Suppressor macrophage treated with lipopolysaccharide for 1 hour (primary cell): ENCODE measurements at regions not wholly inside any gene's neighbourhood (a gene's known extent, or its start where the extent isn't known, plus 50 kb on each side); places are given as distances from the start of the nearest gene placed in this dataset.

ENCODE experiments used
- DNase-seq, 3 donors: peaks; one replicate each; pipeline ENCODE4 v3.0.0-alpha.2; 2020 to 2022

DNA sequence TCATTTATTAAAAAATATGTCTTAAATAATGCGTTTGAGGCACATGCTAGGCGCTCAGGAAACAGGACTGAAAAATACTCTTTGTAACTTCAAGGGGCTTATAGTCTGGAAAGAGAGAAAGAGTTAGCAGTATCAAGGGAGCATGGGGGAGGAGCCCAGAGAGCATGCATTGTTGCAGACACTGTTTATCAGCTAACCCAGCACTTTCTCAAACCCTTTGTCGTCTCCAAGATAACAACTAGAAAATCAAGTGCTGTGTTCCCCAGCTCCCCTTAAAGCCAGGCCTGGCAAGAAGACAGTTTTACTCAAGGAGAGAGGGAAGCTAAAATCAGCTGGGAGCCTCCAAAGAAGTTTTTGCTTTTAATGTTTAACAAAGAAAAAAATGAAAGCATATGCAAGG, 98.4 kb downstream of the PERP start:
- no peak for DNase-seq

DNA sequence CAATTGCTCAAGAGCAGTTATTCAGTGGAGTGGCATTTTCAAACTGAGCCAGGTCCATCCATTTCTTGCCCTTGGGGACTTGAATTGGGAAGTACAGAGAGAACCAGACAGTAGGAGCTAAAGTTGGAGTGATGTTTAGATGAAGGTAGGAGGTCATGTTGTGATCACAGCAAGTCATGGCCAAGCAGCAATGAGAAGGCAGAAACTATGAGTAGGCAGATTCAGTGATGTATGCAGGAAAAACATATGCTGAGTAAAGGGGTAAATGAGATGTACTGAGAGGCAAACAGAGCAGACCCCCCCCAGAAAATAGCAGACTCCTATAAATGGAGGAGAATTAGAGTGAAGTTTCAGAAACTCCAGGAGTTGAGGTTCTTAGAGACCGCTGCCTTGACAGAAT, 95.8 kb downstream of the PERP start:
- DNase-seq = no peak

DNA sequence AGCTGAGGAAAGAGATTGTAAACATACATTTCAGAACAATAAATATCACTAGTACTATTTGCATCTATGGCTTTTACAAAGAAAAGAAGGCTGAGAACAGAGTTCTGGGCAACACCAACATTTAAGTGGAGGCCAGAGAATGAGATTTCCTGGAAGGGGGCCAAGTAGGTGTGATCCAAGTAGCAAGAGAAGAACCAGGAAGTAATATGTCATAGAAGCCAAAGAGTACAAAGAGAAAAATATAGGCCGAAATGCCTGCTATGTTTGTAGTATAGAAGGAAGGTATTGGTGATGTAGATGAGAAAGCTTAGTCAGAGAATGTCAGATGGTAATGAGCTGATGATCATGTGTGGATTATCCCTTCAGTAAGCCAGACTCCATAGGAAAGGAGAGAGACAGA, 94.5 kb downstream of the PERP start:
- no peak for DNase-seq

DNA sequence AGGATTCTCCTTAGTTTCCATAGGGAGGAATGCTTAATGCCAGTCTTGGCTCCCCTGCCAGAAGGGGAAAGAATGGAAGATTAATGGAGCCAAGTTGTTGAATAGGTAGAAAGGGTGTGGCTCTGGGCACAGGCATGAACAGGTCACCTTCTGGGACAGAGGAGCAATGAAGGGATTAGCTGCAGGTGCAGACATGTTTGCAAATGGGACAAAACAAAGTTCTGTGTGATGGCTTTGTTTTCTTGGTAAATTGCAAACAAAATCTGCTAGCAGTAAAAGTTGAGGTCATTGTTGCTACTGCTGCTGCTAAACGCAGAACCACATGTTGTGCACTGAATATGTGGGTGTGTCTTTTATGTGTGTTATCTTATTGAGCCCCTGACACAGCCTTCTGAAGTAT, 93.3 kb downstream of the PERP start:
- DNase-seq = no peak

DNA sequence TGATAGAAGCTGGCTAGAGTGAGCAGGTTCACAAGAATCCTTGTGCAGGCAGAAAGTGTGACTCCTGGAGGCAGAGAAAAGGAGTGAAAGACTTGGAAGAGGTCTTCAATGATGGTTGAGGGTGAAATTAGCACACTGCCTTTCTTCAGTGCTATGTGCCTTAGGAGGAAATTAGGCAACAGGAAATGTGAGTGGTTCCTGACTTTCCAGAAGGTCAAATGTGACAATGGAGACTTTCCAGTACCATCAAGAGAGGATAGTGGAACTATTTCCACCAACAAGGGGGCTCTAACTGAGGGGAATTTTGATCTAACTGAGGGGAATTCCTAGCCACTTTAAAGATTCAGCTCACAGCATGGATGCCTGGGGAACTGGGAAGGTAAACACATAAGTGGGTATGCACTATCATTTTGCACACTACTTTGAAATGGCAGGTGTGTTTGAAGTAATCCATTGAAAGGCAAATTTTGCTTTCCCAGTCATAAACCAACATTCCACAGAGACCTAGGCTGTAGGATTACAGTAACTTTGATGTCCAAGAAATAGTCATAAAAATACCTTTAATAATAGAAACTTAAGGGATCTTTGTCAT, 90.0 kb downstream of the PERP start:
- DNase-seq = peak; percentile 73 to 85 (median 83)

DNA sequence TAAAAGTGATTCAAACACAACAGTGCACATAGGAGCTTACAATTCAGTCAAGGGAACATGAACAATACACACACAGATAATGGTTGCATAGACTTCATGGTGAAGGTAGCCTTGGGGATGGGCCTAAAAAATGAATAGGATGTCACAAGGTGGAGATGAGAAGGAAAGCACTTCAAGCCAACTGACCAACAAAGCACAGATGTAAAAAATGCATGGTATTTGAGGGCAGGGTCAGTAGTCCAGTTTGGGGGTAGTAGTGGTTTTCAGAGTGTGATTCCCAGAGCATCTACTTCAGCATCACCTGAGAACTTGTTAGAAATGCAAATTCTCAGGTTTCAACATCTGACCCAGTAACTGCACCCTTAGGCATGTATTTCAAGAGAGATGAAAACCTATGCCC, 88.9 kb downstream of the PERP start:
- no peak for DNase-seq

DNA sequence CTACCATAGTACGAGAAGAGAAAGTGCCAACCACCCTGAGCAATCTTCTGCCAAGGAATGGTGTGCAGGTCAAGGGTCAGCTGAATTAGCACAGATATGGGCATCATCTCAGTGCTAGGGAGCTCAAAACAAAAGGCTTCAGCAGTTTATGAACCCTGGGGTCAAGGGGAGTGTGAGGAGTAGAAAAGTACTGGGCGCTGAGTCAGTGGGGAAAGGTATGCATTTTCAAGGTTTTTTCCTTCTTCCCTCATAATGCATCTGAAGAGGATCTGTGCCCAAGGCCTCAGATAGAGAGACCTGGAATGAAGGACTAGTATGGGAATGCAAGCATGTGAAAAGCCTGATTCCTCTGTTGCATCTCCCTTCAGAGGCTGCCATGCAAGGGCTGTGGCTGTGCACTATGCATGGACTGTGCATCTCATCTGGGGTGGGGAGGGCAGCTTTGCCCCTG, 81.7 kb downstream of the PERP start:
- no peak for DNase-seq

DNA sequence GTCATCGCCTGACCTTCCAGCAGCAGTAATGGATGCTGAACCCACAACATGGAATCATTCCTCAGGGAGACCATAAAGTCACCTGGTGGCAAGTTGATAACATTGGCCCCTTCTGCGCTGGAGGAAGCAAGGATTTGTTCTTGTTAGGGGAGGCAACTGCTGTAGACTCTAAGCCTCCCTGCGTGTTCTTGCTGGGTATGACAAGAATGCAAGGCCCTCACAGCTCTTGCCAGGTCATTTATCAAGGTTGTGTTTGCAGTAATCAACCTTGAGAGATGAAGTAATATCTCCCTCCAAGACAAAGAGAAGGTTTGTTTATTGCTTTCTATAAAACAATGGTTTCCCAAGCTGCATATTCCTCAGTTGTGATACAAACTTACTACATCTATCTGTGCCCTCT, 80.9 kb downstream of the PERP start:
- no peak for DNase-seq

DNA sequence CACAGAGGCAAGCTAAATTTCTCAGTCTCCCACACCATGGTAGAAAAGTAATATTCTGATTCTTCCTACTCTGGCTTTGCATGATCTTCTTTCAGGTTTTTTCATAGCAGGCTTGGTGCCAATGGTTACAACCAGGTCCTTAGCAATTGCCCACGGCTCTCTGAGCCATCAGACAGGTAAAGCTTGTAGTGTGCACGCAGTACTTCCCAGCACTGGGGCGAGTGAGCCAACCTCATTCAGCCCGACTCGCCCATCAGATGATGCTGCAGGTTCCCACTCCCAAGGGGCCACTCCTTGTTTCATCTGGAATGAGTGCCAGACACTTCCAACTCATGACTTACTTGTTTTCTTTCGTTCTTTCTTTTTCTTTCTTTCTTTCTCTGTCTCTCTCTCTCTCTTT, 78.3 kb downstream of the PERP start:
- no peak for DNase-seq

DNA sequence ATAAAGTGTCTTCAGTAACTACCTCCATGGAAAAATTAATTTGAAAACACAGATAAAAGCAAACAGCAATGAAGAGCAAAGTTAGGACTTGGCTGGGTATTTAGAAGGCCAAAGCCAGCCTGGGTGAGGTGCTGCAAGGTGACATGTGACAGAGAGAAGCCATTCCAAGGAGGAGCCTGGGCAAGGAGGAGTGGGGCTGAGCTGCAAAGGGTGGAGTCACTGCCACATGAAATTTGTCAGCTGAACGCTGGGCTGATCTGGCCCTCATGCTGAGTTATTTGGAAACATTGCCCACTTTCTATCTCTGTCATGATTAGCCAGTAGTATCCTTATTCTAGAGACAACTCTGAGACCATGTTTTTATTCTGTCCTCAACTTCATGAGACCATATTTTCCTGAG, 76.3 kb downstream of the PERP start:
- DNase-seq = no peak

DNA sequence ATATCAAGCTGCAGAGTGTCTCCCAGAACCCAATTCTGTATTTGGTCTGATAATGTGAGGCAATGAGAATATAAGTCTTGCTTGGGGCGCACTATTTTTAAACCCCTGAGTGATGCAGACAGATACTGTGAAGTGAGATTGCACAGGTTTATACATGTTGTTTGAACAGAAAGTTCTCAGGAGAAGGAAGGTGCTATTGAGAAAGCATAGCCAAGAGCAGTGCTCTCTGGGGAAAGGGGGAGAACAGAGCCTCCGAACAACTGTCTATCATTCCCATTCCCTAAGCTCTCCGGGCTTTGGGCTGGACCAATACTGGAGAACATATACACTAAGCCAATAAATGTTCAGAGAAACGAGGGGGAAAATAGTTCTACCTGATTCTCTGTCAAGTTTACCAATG, 75.8 kb downstream of the PERP start:
- DNase-seq = no peak

DNA sequence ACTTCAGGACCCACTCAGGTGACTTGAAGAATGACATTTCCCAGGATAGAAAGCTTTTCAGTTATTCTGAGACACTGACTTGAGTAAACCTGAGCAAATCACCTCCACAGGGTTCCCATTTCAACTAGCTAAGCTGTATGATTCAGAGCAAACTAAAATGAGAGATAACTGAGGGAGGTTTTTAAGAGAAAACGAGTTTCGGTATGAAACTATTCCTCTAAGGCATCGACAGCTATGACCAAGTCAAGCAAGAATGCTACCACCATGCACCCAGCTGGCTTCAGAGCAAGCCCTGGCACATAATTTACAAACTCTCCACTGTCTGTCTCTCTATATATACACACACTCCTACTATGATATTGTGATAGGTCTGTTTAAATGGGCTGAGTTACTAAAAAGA, 75.4 kb downstream of the PERP start:
- no peak for DNase-seq

DNA sequence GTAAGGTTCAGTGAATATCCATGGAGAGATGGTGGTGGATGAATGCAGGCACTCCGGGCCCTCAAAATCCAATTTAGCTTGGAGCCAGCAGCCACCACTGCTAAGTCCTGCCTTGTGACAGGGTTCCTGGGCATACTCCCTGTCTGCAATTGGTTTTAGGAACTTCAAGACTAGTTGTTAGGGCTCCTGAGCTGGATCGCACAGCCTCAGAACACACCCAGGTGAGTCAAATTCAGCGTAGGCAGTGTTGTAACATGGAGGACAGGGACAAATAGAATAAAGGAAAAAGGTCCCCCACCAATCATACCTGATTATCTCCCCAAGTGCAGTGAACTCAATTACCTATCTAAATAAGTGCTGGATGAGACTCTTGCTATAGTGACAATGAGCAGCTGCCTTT, 74.6 kb downstream of the PERP start:
- no peak for DNase-seq

DNA sequence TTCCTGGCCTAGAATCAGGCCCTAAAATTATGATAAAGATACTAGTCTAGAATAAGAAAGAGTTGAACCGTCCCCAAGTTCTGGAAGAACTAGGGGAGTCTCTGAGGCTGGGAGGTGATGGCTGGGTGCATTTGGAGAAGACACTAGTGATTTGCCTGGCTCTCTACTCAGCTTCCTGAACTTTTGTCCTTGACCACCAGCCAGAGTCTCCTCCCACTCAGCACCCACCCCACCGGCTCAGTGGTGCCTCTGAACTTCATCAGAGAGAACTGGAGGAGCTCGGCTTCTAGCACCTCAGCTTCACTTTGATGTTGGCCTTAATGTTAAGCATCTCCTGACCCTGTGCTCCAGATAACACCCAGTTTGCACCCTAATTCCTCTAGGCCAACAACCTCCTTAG, 73.0 kb downstream of the PERP start:
- DNase-seq = no peak

DNA sequence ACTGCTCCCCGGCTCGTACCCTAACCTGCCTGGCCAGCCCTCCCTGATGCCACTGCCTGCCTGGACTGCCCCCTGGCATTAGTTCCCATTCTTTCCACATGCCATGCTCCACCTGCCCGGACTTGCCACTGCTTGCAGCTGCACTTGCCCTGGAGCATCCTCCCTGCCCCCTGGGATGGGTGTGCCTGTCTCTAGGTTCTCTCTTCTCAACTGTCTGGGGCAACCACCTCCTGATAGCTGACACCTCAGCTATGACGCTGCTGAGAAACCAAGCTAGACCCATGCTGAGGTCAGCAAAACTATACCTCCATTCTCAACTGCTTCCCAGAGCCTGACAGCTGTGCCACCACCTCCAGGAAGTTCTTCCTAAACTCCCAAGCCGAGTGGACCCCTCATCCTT, 72.1 kb downstream of the PERP start:
- DNase-seq = no peak

DNA sequence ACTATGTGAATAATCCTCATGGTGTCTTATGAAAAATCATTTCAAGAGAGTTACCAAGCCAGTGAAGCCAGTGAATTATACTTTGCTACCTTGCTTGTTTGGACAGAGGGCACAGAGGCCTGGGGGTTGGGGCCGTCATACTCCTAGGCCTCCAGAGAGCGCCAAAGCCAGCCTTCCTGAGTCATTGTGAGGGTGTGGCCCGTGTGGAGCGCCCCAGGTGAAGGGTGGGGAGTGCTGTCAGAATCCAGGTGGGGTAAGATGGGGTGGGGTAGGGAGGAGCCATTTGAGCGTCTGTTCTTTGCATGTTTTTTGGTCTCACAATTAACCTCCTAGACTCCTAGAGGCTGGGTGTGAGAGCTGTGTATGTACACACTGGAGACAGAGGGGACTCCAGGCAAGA, 71.1 kb downstream of the PERP start:
- no peak for DNase-seq

DNA sequence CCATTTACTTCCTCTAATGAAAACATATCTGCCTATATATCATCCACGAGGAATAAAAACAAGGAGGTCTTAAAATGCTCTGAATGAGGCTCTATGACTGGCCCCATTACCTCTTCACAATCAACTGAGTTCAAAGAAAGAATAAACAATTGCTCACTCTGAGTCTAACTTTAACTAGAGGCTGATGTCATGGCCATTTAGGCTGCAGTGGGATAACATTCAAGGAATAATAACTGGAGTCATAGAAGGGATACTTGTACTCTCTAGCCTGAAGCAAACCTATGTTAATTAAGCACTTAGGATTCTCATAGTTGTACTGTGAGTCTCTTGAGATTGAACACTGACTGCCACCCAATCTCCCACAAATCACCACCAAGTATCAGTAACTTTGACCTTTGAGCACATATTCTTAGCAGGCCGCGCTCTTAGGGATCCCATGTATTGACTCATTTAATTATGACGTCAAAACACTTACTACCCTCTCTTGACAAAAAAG, 70.2 kb downstream of the PERP start:
- no peak for DNase-seq

DNA sequence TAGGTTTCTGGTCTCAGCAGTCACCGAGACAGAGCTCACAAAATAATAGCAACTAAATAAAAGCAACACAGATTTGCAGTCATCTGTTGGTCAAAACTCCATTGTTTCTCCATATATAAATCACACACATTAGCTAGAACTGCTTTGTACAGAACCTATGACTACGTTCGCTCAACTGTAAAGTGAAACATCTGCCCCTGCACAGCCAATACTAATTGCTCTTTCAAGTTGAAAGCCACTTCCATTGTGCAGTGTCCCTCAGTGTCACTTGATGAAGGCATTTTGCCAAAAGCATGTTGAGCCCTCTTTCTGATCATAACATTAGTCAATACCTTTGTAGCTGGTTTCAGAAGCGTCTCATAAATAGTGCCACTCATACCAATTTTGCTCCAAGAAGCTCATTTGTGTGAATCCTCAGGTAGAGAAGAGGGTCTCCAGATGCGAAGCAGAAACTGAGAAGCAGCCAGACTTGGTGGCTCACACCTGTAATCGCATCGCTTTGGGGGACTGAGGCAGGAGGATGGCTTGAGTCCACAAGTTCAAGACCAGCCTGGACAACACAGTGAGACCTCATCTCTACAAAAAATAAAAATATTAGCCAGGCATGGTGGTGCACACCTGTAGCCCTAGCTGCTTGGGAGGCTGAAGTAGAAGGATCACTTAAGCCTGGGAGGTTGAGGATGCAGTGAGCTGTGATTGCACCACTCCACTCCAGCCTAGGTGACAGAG, 68.9 kb downstream of the PERP start:
- no peak for DNase-seq
